ENCODE measurements at regions not wholly inside any gene's neighbourhood (a gene's known extent, or its start where the extent isn't known, plus 50 kb on each side); places are given as distances from the start of the nearest gene placed in this dataset.
"Not testable (repeated sequence)": the region's sequence is repeated elsewhere in the genome, so short reads cannot be mapped to it uniquely, and the experiment has no call there.

- TF ChIP-seq EZH2 (IDR thresholded peaks at IDR 0.05; ENCODE audit: insufficient read depth, low read length), result not testable (repeated sequence)
- TF ChIP-seq, protein P1, sequence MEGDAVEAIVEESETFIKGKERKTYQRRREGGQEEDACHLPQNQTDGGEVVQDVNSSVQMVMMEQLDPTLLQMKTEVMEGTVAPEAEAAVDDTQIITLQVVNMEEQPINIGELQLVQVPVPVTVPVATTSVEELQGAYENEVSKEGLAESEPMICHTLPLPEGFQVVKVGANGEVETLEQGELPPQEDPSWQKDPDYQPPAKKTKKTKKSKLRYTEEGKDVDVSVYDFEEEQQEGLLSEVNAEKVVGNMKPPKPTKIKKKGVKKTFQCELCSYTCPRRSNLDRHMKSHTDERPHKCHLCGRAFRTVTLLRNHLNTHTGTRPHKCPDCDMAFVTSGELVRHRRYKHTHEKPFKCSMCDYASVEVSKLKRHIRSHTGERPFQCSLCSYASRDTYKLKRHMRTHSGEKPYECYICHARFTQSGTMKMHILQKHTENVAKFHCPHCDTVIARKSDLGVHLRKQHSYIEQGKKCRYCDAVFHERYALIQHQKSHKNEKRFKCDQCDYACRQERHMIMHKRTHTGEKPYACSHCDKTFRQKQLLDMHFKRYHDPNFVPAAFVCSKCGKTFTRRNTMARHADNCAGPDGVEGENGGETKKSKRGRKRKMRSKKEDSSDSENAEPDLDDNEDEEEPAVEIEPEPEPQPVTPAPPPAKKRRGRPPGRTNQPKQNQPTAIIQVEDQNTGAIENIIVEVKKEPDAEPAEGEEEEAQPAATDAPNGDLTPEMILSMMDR (IDR thresholded peaks at IDR 0.05; ENCODE audit: insufficient read depth, low read depth, low read length), result not testable (repeated sequence)
Measured at GRCh38 chr7:153765869-153766268, 286.3 kb upstream of the DPP6 start.
